T-helper 17 cell (primary cell): ENCODE measurements at regions not wholly inside any gene's neighbourhood (a gene's known extent, or its start where the extent isn't known, plus 50 kb on each side); places are given as distances from the start of the nearest gene placed in this dataset.

Experiments used
- ATAC-seq: fragments of 150-1000 bp; cut with Tn5 transposase; 2 replicates; pipeline ENCODE4 v1.10.0; 2021; ENCODE audit warnings: mild to moderate bottlenecking, moderate library complexity
- DNase-seq, 3 donors: peaks; one replicate each; pipeline versions ENCODE4 v3.0.0 to v3.0.0-alpha.2; 2020 to 2021
- H3K9me3 ChIP-seq: one replicate; pipeline ENCODE4 v1.7.0; 2013; ENCODE audit warnings: low read length, mild to moderate bottlenecking; ENCODE audit not compliant: control insufficient read depth, poor library complexity, severe bottlenecking
- H3K27ac Mint-ChIP-seq: one replicate; pipeline ENCODE4 v1.8.0; 2022; ENCODE audit warnings: mild to moderate bottlenecking, moderate library complexity, mixed read lengths
- H3K27me3 Mint-ChIP-seq: one replicate; pipeline ENCODE4 v1.8.0; 2022; ENCODE audit warnings: mixed read lengths
- H3K36me3 Mint-ChIP-seq: one replicate; pipeline ENCODE4 v1.8.0; 2022; ENCODE audit warnings: low read depth, mixed read lengths
- H3K4me1 Mint-ChIP-seq: one replicate; pipeline ENCODE4 v1.8.0; 2022; ENCODE audit warnings: mild to moderate bottlenecking, mixed read lengths
- H3K4me3 Mint-ChIP-seq: one replicate; pipeline ENCODE4 v1.8.0; 2022; ENCODE audit warnings: mild to moderate bottlenecking, moderate library complexity, mixed read lengths

DNA sequence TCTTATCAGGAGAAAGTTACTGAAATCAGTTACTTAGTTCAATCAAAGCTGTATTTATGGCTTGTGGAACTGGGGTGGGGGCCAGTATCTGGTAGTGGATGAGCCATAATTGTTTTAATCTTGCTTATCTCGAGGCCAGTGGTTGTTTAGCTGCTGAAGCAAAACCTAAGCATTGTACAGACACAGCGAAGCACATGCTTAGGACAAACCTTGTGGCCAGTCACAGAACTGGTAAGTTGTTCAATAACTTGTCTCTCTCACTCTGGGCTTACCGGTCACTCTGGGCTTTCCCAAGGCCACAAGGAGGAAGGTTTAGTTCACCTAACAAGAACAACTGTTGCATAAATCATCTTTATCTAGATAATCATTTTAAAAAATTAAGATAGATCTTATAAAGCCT, 296.6 kb upstream of the NETO1 start:
- DNase-seq (no peak), ATAC-seq (no peak)
- H3K27ac Mint-ChIP-seq: no peak overlapping the region
- H3K4me3 Mint-ChIP-seq: no peak overlapping the region
- H3K27me3 Mint-ChIP-seq: no peaks in the 10 kb centered on the region
- H3K36me3 Mint-ChIP-seq: no peaks in the 10 kb centered on the region
- H3K4me1 Mint-ChIP-seq: no peaks in the 10 kb centered on the region
- H3K9me3 ChIP-seq: no peaks in the 10 kb centered on the region

DNA sequence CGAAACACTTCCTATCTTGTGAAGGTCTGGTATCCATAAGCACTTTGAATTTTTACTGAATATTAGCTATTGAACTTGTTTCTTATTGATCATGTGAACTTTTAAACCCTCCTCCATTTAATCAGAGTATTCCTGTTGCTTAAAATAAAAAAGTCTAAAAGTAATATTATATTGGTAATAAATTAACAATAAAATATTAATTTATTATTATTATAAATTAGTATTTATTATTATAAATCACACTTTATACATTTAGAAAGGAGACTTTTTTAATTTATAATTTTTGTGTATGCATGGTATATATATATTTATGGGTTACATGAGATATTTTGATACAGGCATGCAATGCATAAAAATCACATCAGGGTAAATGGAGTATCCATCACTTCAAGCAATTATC, 295.4 kb upstream of the NETO1 start:
- H3K27ac Mint-ChIP-seq: no peak overlapping the region
- ATAC-seq: no peak
- H3K4me1 Mint-ChIP-seq: no peaks in the 10 kb centered on the region
- no peaks in the 10 kb centered on the region for H3K9me3 ChIP-seq
- DNase-seq: no peak
- H3K27me3 Mint-ChIP-seq: no peaks in the 10 kb centered on the region
- H3K36me3 Mint-ChIP-seq: no peaks in the 10 kb centered on the region
- H3K4me3 Mint-ChIP-seq: no peak overlapping the region

DNA sequence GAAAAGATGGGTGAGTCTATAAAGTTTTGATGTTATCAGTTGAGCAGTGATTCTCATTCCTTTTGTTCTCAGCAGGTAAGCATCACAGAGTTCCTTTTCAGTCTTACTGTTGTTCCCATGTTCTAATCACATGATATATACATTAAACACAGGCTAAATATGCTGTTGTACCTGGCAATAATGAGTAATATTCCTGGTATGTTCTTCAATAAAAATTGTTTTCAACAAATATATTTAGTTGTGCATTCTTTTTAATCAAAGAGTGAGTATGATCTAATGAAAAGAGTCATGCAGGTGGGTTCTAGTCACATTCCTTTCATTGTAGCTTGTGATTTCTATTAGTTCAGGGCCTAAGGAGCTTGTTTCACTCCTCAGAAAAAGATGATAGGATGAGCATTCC, 288.3 kb upstream of the NETO1 start:
- Mint-ChIP-seq H3K27ac (no peak overlapping the region), H3K36me3 (no peaks in the 10 kb centered on the region), H3K4me3 (no peak overlapping the region)

DNA sequence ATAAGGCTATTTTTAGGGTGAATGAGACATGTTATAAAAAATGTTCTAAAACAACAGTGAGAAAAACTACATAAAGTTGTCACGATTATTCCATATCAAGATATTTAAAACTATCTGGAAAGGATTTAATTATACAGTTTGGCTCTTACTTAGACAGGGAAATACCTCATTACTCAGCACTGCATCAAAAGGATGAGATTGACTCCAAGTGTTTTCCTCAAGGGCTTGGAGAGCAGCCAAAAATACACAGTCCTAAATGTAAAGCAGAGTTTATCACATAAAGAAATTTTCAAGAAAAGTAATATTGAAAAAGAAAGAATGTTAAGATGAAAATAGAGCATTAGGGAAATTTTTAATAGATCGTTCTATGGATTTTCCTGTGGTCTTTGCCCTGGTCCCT, 285.5 kb upstream of the NETO1 start:
- H3K9me3 ChIP-seq: no peaks in the 10 kb centered on the region
- H3K27ac Mint-ChIP-seq: no peak overlapping the region
- no peak overlapping the region for H3K4me3 Mint-ChIP-seq
- ATAC-seq: no peak
- DNase-seq: no peak
- no peaks in the 10 kb centered on the region for H3K36me3 Mint-ChIP-seq
- H3K27me3 Mint-ChIP-seq: no peaks in the 10 kb centered on the region
- no peaks in the 10 kb centered on the region for H3K4me1 Mint-ChIP-seq

More for the DNA sequence above, 288.3 kb upstream of the NETO1 start:
- no peaks in the 10 kb centered on the region for H3K9me3 ChIP-seq
- ATAC-seq (no peak), DNase-seq (no peak)
- no peaks in the 10 kb centered on the region for H3K4me1 Mint-ChIP-seq
- H3K27me3 Mint-ChIP-seq: no peaks in the 10 kb centered on the region

DNA sequence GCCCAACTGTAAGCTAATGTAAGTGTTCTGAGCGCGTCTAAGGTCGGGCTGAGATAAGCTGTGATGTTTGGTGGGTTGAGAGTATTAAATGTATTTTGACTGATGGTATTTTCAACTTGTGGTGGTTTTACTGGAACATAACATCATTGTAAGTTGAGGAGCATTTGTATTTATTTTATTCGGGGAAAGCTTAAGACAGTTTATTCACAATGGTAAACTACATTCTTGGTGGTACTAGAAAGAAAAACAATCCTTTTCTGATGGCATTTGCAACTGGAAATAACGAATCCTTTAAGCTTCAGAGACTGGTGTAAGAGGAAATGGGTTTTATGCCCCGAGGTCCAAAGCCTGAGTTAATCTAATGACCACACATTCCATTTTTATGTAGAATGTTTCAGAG, 283.3 kb upstream of the NETO1 start:
- H3K27ac Mint-ChIP-seq: no peak overlapping the region
- H3K27me3 Mint-ChIP-seq: no peaks in the 10 kb centered on the region
- no peak for ATAC-seq
- no peaks in the 10 kb centered on the region for H3K36me3 Mint-ChIP-seq
- H3K4me3 Mint-ChIP-seq: no peak overlapping the region
- no peak for DNase-seq
- H3K4me1 Mint-ChIP-seq: no peaks in the 10 kb centered on the region
- H3K9me3 ChIP-seq: no peaks in the 10 kb centered on the region

DNA sequence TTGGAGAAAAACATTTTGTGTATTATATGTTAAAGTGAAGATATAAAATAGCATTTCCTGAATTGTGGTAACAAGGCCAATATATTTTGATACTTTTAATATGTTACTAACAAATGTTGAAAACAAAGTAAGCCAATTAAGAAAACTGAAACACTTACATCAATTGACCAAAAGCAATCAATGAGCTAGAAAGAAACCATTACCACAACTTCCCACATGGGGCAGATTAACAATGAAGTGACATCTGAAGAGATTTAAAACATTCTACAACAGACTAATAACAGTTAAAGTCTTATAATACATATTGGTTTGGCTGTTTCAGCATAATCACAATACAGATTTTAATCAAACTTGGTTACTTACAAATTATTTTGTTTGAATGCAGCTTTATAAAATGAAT, 282.4 kb upstream of the NETO1 start:
- DNase-seq (no peak), ATAC-seq (no peak)
- no peaks in the 10 kb centered on the region for H3K9me3 ChIP-seq
- no peaks in the 10 kb centered on the region for H3K4me1 Mint-ChIP-seq
- H3K27ac Mint-ChIP-seq: no peak overlapping the region
- no peaks in the 10 kb centered on the region for H3K36me3 Mint-ChIP-seq
- no peaks in the 10 kb centered on the region for H3K27me3 Mint-ChIP-seq
- H3K4me3 Mint-ChIP-seq: no peak overlapping the region

DNA sequence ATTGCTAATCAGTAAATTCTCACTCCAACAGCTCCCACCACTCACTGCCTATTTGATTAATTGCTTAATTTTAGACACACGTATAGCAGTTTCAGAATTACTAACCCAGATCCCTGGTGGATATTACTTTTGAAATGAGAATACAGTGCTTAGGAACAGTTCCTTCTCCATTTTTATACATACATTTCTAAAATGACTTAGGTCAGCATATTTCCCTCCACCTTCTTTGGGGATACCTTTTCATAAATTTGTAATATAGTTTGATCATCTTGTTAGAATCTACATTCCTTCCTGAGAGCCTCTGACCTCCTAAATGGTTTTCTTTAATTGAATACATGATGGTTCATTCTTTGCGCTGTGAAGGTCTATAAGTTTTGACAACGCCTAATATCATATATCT, 279.8 kb upstream of the NETO1 start:
- no peaks in the 10 kb centered on the region for H3K36me3 Mint-ChIP-seq
- DNase-seq (no peak), ATAC-seq (no peak)
- no peaks in the 10 kb centered on the region for H3K9me3 ChIP-seq
- H3K27ac Mint-ChIP-seq: no peak overlapping the region
- no peaks in the 10 kb centered on the region for H3K27me3 Mint-ChIP-seq
- H3K4me1 Mint-ChIP-seq: no peaks in the 10 kb centered on the region
- no peak overlapping the region for H3K4me3 Mint-ChIP-seq

DNA sequence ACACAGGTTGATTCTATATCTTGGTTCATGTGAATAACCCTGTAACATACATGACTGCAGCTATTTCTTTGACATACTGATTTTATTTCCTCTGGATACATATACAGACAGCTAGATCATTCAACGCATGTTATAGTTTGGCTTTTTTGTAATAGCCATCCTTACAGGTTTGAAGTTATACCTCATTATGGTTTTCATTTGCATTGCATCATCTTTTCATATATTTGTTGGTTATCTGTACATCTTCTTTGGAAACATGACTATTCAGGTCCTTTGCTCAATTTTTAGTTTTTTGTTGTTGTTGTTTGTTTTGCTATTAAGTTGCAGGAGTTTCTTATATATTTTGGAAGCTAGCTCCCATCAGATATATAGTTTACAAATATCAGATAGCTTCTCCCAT, 276.2 kb upstream of the NETO1 start:
- no peaks in the 10 kb centered on the region for H3K9me3 ChIP-seq
- H3K4me1 Mint-ChIP-seq: no peaks in the 10 kb centered on the region
- no peaks in the 10 kb centered on the region for H3K27me3 Mint-ChIP-seq
- DNase-seq (no peak), ATAC-seq (no peak)
- H3K36me3 Mint-ChIP-seq: no peaks in the 10 kb centered on the region
- H3K27ac Mint-ChIP-seq: no peak overlapping the region
- H3K4me3 Mint-ChIP-seq: no peak overlapping the region

DNA sequence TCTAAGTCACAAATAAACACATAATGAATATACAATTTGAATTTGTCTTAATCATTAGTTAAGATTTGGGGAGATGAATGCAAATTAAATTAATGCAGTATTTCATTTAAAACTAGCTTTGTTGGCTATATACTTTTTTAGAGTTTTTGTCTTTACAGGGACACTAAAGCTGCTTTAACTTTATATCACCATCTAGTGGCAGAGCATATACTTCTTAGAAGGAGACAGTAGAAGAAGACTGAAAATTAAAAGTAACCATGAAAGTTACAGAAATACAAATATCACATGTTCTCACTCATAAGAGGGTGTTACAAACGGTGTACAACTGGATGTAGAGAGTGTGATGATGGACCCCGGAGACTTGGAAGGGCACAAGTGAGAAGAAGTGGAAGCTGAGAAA, 268.3 kb upstream of the NETO1 start:
- DNase-seq (no peak), ATAC-seq (no peak)
- Mint-ChIP-seq H3K4me1 (no peaks in the 10 kb centered on the region), H3K27me3 (no peaks in the 10 kb centered on the region), H3K4me3 (no peak overlapping the region), H3K27ac (no peak overlapping the region), H3K36me3 (no peaks in the 10 kb centered on the region)
- no peaks in the 10 kb centered on the region for H3K9me3 ChIP-seq

DNA sequence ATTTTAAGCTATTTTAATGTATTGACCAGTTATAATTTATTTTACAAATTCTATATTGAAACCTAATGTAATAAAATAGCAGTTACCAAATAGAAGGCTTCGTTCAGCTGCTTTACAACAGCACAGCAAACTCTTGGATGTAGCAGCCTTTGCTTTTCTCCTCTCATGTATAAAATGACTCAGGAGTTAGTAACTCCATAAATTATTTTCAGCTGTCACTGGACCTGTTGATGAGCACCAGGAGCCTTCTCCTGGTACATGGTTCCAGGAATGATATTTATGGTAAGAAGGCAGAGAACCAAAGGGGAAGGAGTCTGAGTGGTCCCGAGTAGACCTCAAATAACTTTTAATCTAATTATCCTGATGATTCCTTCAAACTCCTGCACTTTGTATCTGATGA, 256.4 kb upstream of the NETO1 start:
- H3K36me3 Mint-ChIP-seq: no peaks in the 10 kb centered on the region
- H3K27me3 Mint-ChIP-seq: no peaks in the 10 kb centered on the region
- ATAC-seq (no peak), DNase-seq (no peak)
- H3K4me1 Mint-ChIP-seq: no peaks in the 10 kb centered on the region
- H3K27ac Mint-ChIP-seq: no peak overlapping the region
- H3K9me3 ChIP-seq: no peaks in the 10 kb centered on the region
- H3K4me3 Mint-ChIP-seq: no peak overlapping the region

DNA sequence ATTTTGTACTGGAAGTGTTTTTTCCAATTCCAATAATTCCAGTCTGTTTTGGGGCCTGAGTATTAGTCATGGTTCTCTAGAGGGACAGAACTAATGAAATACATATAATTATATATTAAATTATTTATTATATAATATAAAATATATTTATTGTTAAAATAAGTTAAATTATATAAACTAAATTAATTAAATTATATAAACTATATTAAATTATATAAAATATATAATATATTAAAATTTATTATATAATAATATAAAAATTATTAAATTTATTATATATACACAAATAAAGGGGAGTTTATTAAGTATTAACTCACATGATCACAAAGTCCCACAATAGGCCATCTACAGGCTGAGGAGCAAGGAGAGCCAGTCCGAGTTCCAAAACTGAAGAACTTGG, 253.4 kb upstream of the NETO1 start:
- H3K9me3 ChIP-seq: no peaks in the 10 kb centered on the region
- no peaks in the 10 kb centered on the region for H3K27me3 Mint-ChIP-seq
- ATAC-seq: no peak
- no peak overlapping the region for H3K4me3 Mint-ChIP-seq
- no peak overlapping the region for H3K27ac Mint-ChIP-seq
- H3K4me1 Mint-ChIP-seq: no peaks in the 10 kb centered on the region
- no peak for DNase-seq
- H3K36me3 Mint-ChIP-seq: no peaks in the 10 kb centered on the region

DNA sequence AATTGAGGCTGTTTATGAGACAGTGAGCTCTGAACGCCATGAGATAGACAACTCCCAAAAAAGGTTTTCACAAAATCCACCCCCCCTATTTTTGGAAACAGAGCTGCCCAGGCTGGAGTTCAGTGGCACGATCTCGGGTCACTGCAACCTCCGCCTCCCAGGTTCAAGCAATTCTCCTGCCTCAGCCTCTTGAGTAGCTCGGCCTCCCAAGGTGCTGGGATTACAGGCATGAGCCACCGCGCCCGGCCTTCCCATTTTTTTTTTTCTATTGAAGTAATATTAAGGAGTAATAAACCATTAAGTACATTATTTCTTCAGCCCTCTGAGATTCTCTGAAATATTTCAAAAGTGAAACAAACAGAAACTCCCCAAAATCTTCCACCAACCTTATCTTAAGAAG, 252.8 kb upstream of the NETO1 start:
- Mint-ChIP-seq H3K36me3 (no peaks in the 10 kb centered on the region), H3K4me1 (no peaks in the 10 kb centered on the region), H3K27me3 (no peaks in the 10 kb centered on the region), H3K4me3 (no peak overlapping the region), H3K27ac (no peak overlapping the region)
- ATAC-seq (no peak), DNase-seq (no peak)
- no peaks in the 10 kb centered on the region for H3K9me3 ChIP-seq

DNA sequence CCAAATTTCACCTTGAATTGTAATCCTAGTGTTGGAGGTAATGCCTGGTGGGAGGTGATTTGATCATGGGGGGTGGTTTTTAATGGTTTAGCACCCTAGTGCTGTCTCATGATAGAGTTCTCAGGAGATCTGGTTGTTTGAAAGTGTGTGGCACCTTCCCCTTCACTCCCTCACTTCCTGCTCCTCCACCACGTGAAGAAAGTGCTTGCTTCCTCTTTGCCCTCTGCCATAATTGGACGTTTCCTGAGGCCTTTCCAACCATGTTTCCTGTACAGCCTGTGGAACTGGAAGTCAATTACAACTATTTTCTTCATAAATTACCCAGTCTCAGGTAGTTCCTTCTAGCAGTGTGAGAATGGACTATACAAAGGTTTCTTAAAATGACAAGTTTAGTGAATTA, 251.8 kb upstream of the NETO1 start:
- Mint-ChIP-seq H3K27me3 (no peaks in the 10 kb centered on the region), H3K4me1 (no peaks in the 10 kb centered on the region), H3K36me3 (no peaks in the 10 kb centered on the region), H3K27ac (no peak overlapping the region), H3K4me3 (no peak overlapping the region)
- DNase-seq (no peak), ATAC-seq (no peak)
- H3K9me3 ChIP-seq: no peaks in the 10 kb centered on the region

DNA sequence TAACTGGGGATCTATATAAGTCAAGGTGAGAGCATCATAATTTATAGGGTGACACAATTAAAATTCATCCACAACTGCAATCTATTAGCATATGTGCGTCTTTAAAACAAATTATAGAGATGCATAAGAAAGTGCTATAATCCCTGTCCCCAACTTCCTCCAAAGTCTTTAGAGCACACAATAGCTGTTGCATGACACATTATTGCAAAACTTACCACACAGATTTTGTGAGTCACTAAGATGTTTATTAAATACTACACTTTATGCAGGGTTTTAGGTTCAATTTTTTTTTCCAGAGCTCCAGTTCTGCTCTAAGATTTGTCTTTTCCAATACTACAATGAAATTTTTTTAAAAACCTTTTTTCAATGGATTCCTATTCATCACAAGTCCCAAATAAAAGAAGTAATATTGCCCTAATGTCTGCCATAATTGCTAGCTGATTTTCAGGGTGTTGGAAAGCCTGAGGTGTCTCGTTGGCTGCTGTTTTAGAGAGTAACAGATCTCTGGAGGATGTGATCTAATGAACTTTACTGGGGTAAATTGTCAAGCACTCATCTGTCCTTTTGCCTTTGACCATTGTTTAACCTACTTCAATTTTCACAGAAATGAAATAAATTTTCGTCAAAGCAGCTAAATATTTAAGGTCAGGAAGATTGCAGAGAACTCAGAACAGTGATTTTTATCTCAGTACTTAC, 250.5 kb upstream of the NETO1 start:
- H3K4me1 Mint-ChIP-seq: no peaks in the 10 kb centered on the region
- no peaks in the 10 kb centered on the region for H3K36me3 Mint-ChIP-seq
- no peaks in the 10 kb centered on the region for H3K9me3 ChIP-seq
- H3K4me3 Mint-ChIP-seq: no peak overlapping the region
- no peak for ATAC-seq
- DNase-seq: no peak
- H3K27ac Mint-ChIP-seq: no peak overlapping the region
- H3K27me3 Mint-ChIP-seq: no peaks in the 10 kb centered on the region
